ENCODE measurements at regions not wholly inside any gene's neighbourhood (a gene's known extent, or its start where the extent isn't known, plus 50 kb on each side); places are given as distances from the start of the nearest gene placed in this dataset.

DNA sequence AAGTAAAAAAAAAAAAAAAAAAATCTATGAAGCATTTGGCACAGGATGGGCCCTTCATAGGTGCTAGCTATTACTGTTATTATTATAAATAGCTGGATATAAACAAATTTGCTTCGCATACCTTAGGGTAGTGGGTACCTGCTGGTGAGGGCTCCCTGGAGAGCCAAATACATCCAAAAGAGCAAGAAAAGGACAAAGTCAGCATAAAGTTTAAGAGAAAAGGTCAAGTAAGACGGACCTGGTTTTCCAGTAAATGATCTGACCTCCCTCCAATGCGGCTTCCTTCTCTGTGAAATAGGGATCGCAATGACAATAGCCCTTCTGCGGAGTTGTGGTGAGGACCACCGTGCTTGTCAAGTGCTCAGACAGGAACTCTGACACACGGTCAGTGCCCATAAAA lies 214.5 kb downstream of the SNX10 start:
- ATAC-seq (no peak), DNase-seq (no peak)
- intact Hi-C loops (cut with micrococcal nuclease): no loop called here
- Mint-ChIP-seq H3K36me3 (ENCODE audit: low read depth) (no peaks in the 10 kb centered on the region), H3K4me1 (ENCODE audit: low read depth) (no peaks in the 10 kb centered on the region), H3K27ac (no peak overlapping the region), H3K4me3 (no peak overlapping the region), H3K9me3 (peaks cover 1% of the 10 kb centered on the region), H3K27me3 (peaks cover 6% of the 10 kb centered on the region)
- CTCF ChIA-PET: interaction anchor here (1.1 kb wide), 1 partner anchor 128 kb away, joined by 3 read pairs; no protein-coding TSS in a partner anchor
- POLR2A ChIA-PET: no interaction called here
- TF ChIP-seq, protein P1, sequence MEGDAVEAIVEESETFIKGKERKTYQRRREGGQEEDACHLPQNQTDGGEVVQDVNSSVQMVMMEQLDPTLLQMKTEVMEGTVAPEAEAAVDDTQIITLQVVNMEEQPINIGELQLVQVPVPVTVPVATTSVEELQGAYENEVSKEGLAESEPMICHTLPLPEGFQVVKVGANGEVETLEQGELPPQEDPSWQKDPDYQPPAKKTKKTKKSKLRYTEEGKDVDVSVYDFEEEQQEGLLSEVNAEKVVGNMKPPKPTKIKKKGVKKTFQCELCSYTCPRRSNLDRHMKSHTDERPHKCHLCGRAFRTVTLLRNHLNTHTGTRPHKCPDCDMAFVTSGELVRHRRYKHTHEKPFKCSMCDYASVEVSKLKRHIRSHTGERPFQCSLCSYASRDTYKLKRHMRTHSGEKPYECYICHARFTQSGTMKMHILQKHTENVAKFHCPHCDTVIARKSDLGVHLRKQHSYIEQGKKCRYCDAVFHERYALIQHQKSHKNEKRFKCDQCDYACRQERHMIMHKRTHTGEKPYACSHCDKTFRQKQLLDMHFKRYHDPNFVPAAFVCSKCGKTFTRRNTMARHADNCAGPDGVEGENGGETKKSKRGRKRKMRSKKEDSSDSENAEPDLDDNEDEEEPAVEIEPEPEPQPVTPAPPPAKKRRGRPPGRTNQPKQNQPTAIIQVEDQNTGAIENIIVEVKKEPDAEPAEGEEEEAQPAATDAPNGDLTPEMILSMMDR (IDR thresholded peaks at IDR 0.05): no peak

DNA sequence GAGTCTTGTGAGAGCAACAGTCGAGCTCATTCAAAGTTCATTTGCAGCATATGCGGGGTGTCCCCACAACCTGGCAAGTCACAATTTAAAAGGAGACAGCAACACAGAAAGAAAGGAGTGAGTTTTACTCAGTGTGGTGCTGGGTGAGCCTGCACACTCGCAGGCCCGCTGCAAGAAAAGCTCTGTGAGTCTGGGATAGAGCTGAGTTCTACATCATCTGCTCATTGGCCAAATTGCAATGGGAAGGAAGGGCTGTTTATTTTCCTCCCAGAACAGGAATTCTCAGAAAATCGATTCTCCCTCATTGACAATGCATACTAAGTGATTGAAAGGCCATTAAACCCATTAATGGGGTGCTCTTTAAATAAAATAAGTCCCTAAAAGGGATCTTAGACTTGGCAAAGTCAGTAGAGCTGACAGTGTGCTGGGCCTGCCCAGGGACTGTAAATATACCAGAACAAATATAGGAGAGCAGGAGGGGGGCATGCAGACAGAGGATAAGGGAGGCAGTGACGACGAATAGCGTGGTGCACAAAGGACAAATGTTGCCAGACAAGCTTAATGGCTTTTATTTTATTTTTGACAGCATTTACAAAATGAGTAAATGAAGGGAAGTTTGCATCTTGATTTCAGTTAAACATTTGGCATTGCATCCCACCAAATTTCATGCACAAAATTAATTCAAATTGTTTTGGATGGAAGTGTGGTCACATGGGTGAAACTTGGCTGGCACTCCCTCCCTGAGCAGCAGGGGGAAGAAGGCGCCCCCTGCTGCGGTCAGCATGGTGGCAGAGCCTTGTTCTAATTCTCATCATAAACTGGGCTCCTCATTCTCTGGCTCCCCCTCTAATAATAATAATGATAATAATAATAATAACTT lies 215.7 kb downstream of the SNX10 start:
- ChIA-PET POLR2A (no interaction called here), CTCF (no interaction called here)
- Mint-ChIP-seq H3K9me3 (peaks cover 1% of the 10 kb centered on the region), H3K27ac (no peak overlapping the region), H3K4me1 (ENCODE audit: low read depth) (no peaks in the 10 kb centered on the region), H3K36me3 (ENCODE audit: low read depth) (no peaks in the 10 kb centered on the region), H3K27me3 (peaks cover 6% of the 10 kb centered on the region), H3K4me3 (no peak overlapping the region)
- DNase-seq (no peak), ATAC-seq (no peak)
- TF ChIP-seq, protein P1 (IDR thresholded peaks at IDR 0.05): no peak
- intact Hi-C loops (cut with micrococcal nuclease): no loop called here

DNA sequence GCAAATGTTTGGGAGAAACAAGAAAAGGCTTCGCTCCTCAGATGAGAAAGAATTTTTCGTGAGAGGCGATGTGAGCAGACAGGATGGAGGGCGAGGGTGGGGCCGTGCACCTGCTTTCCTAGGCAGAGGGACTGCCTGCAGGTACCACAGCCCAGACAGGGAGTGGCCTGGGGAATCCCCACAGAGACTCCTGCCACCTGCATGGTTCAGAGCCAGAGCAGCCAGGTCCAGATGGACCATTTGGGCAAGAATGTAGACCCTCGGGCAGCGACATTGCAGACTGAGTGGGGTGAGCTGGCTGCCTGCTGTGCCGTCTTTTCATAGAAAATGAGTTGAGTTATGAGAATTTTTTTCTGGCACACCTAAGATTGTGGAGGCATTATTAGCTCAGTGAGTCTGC lies 216.8 kb downstream of the SNX10 start:
- intact Hi-C loops (cut with micrococcal nuclease): no loop called here

DNA sequence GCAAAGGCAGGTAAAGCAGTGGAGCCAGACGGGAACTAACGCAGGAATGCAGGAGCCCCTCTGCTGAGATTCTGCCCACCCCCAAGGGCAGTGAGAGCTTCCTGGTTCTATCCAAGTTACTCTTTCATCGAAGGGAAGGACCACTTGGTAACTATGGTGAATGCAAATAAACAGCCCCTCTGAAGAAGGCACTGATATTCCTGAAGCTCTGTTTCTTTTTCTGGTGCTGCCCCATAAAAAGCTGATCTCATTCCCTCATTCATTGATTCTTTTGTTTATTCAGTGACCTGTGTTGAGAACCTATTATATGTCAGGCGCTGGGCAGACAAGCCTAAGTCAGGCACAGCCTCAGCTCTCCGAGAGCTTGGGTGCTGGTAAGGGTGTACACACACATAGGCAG lies 217.3 kb downstream of the SNX10 start:
- Mint-ChIP-seq H3K36me3 (ENCODE audit: low read depth) (no peaks in the 10 kb centered on the region), H3K27me3 (peaks cover 2% of the 10 kb centered on the region), H3K4me1 (ENCODE audit: low read depth) (no peaks in the 10 kb centered on the region), H3K4me3 (no peak overlapping the region), H3K9me3 (peaks cover 1% of the 10 kb centered on the region), H3K27ac (no peak overlapping the region)
- intact Hi-C loops (cut with micrococcal nuclease): no loop called here
- DNase-seq: no peak
- TF ChIP-seq, protein P1 (IDR thresholded peaks at IDR 0.05): no peak
- CTCF ChIA-PET: no interaction called here
- no peak for ATAC-seq
- POLR2A ChIA-PET: interaction anchor here (0.6 kb wide), 1 partner anchor 74 kb away, joined by 3 read pairs; no protein-coding TSS in a partner anchor

More for the DNA sequence above, 216.8 kb downstream of the SNX10 start:
- ChIA-PET CTCF (no interaction called here), POLR2A (interaction anchor here (0.6 kb wide), 1 partner anchor 74 kb away, joined by 3 read pairs; no protein-coding TSS in a partner anchor)
- peaks cover 6% of the 10 kb centered on the region for H3K27me3 Mint-ChIP-seq
- TF ChIP-seq, protein P1 (IDR thresholded peaks at IDR 0.05): no peak
- H3K4me1 Mint-ChIP-seq (ENCODE audit: low read depth): no peaks in the 10 kb centered on the region
- H3K36me3 Mint-ChIP-seq (ENCODE audit: low read depth): no peaks in the 10 kb centered on the region
- H3K27ac Mint-ChIP-seq: no peak overlapping the region
- DNase-seq: no peak
- peaks cover 1% of the 10 kb centered on the region for H3K9me3 Mint-ChIP-seq
- ATAC-seq: no peak
- no peak overlapping the region for H3K4me3 Mint-ChIP-seq

DNA sequence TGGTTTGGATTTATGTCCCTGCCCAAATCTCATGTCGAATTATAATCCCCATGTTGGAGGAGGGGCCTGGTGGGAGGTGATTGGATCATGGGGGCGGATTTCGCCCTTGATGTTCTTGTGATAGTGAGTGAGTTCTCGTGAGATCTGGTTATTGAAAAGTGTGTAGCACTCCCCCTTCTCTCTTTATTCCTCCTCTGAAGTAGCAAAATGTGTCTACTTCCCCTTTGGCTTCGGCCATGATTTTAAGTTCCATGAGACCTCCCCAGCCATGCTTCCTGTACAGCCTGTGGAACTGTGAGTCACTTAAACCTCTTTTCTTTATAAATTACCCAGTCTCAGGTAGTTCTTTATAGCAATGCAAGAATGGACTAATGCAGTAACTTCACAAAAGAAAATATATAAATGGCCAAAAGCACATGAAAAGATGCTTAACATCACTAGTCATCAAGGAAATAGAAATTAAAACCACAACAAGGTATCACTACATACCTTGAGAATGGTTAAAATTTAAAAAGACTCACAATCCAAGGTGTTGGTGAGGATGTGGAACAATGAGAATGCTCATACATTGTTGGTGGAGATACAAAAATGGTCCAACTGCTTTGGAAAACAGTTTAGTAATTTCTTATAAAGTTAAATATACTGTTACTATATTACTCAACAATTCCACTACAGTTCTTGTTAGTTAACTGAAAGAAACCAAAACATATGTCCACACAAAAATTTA lies 218.7 kb downstream of the SNX10 start:
- DNase-seq (no peak), ATAC-seq (no peak)
- intact Hi-C loops (cut with micrococcal nuclease): no loop called here
- ChIA-PET POLR2A (no interaction called here), CTCF (no interaction called here)
- Mint-ChIP-seq H3K27me3 (no peaks in the 10 kb centered on the region), H3K9me3 (peaks cover 1% of the 10 kb centered on the region), H3K27ac (no peak overlapping the region), H3K4me1 (ENCODE audit: low read depth) (no peaks in the 10 kb centered on the region), H3K4me3 (no peak overlapping the region), H3K36me3 (ENCODE audit: low read depth) (no peaks in the 10 kb centered on the region)
- TF ChIP-seq, protein P1 (IDR thresholded peaks at IDR 0.05): no peak

All from activated CD8-positive, alpha-beta T cell treated with anti-CD3 and anti-CD28 coated beads for 36 hours (primary cell).